Bronchial epithelial cell (primary cell): ENCODE measurements at regions not wholly inside any gene's neighbourhood (a gene's known extent, or its start where the extent isn't known, plus 50 kb on each side); places are given as distances from the start of the nearest gene placed in this dataset.

Source experiments
- DNase-seq: peaks from one replicate; pipeline ENCODE4 v3.0.0-alpha.2; 2010; ENCODE audit warnings: low read depth
- FAIRE-seq: peaks from 2 replicates; lab custom pipeline; 2011; peaks lifted over from hg19 to GRCh38; lab: Jason Lieb, UNC
- H3K27me3 ChIP-seq: 2 replicates; pipeline ENCODE4 v1.5.1; 2011; ENCODE audit warnings: low read length; ENCODE audit not compliant: control insufficient read depth, insufficient read depth
- H3K36me3 ChIP-seq: 2 replicates; pipeline ENCODE4 v1.5.1; 2011; ENCODE audit warnings: low read length; ENCODE audit not compliant: control insufficient read depth, insufficient read depth
- H3K4me3 ChIP-seq: 2 replicates; pipeline ENCODE4 v1.5.1; 2011; ENCODE audit warnings: mild to moderate bottlenecking, low read depth, low read length, control low read depth
- TF ChIP-seq, protein P1 (sequence below): IDR thresholded peaks from 2 replicates; pipeline ENCODE4 v1.5.1; 2011; ENCODE audit warnings: mild to moderate bottlenecking, moderate library complexity, low read length, control low read depth, inconsistent platforms; ENCODE audit not compliant: insufficient read depth, severe bottlenecking

DNA sequence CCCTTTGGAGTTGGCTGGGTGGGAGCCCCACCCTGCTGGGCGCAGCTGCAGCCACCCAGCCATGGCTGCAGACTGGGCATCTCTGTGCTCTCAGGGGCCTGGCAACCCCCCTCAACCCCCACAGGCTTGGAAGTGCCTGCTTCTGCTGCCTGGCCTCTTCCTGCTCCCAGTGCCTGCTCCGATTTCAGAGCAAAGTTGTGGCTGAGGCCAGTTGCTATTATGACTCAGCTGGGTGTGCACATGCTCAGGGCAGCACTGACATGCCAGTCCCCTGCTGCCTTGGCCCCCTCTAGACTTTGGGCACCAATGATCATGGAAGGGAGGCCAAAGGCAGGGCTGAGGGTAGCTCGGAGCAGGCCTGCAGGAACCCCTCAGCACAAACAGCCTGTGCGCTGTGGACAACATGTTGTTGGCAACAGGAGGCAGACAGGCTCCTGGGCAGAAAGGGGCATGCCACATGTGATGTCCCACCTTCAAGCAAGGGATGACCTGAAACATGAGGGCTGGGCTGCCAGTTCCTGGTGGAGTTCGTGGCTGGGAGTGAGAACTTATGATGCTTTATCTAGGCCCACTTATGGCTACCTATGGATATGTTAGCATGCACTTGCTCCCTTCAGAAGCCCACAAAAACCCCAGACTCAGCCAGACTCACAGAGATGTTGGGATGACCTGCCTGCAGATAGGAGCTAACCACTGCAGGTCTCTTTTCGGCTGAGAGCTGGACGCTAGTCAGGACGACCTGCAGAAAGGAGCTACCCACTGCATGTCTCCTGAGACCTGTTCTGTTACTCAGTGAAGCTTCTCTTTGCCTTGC, 96.4 kb upstream of the AMOTL1 start:
- H3K27me3 ChIP-seq: no peaks in the 10 kb centered on the region
- H3K4me3 ChIP-seq: no peak overlapping the region
- FAIRE-seq: peak; percentile 43
- peak; percentile 51 for DNase-seq
- TF ChIP-seq, protein P1, sequence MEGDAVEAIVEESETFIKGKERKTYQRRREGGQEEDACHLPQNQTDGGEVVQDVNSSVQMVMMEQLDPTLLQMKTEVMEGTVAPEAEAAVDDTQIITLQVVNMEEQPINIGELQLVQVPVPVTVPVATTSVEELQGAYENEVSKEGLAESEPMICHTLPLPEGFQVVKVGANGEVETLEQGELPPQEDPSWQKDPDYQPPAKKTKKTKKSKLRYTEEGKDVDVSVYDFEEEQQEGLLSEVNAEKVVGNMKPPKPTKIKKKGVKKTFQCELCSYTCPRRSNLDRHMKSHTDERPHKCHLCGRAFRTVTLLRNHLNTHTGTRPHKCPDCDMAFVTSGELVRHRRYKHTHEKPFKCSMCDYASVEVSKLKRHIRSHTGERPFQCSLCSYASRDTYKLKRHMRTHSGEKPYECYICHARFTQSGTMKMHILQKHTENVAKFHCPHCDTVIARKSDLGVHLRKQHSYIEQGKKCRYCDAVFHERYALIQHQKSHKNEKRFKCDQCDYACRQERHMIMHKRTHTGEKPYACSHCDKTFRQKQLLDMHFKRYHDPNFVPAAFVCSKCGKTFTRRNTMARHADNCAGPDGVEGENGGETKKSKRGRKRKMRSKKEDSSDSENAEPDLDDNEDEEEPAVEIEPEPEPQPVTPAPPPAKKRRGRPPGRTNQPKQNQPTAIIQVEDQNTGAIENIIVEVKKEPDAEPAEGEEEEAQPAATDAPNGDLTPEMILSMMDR: no peak
- no peaks in the 10 kb centered on the region for H3K36me3 ChIP-seq

DNA sequence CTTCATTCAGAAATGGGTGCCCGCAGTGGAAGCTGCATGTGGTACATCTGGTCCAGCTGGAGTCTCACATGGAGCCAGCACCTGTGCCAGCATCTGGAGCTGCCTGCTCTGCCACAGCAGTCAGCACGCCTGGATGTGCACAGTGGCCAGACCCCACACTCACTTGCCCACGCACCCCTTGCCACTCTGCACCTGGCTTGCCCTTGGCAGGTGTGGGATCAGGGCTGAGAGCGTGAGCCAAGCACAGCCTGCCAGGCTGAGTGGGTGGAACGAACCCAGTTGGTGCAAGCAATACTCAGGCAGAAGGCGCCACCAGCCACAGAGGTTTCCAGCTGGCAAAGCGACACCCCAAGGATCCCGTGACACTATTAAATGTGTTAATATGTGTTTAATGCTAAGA, 95.5 kb upstream of the AMOTL1 start:
- H3K36me3 ChIP-seq: no peaks in the 10 kb centered on the region
- H3K27me3 ChIP-seq: no peaks in the 10 kb centered on the region
- DNase-seq (no peak), FAIRE-seq (peak; percentile 7)
- no peak overlapping the region for H3K4me3 ChIP-seq
- TF ChIP-seq, protein P1: no peak

DNA sequence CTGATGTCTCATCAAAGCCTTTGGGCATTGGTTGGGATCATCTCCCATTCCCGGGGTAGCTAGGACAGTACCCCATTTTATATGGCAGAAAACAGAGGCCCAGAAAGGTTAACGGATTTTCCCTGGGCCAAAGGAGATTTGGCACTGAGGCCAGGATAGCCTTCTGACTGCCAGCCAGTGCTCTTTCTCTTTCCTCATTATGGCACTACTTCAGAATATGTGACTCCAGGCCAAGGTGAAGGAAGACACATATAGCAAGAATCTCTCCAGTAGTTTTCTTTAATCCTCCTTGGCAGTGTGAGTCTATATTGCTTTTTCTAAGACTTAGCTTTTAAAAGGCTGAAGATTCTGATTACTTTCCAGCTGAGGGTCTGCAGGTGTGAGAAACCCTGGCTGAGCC, 94.8 kb upstream of the AMOTL1 start:
- DNase-seq (no peak), FAIRE-seq (no peak)
- TF ChIP-seq, protein P1: no peak
- no peaks in the 10 kb centered on the region for H3K36me3 ChIP-seq
- H3K4me3 ChIP-seq: no peak overlapping the region
- H3K27me3 ChIP-seq: no peaks in the 10 kb centered on the region

DNA sequence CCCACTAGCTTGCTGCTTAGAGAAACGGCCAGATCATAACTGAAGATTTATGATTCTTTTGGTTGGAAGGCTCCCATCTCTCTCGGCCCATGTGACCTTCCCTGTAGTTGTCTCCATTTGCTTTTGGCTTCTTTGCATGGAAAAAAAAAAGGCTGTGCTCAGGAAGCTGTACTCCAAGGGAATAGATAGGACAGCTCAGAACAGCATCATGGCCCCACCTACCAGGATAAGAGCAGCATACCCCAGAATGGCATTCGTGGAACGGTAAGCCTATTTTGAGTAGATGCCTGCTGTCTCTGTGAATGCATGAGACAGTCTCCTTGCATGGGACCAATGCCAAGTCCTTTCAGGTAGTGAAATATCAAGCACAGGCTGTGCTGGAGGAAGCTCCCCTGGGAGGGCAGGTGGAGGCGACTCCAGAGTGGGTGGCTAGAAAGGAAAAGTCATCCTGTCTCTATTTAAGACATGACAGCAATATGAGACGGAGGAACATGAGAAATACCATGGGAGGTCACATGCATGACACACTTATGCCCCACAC, 94.1 kb upstream of the AMOTL1 start:
- Histone ChIP-seq H3K36me3 (no peaks in the 10 kb centered on the region), H3K27me3 (no peaks in the 10 kb centered on the region), H3K4me3 (no peak overlapping the region)
- TF ChIP-seq, protein P1: no peak
- DNase-seq (peak; percentile 84), FAIRE-seq (no peak)

DNA sequence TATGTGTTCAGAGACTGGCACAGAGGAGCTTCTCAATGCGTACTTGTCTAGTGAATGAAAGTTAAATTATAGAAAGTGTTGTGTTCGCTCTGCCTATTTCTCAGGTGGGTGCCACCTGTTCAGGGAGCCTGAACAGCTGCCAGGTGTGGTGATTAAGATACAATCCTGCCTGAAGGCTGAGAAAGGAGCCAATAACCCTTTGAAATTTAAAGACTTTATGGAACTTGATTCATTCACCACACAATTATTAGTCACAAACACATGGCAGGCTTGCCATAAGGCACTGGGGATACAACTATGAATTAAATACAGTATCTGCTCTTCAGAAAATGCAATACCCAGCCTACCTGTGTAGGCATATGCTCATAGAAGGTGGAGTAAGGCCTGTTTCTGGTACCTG, 92.9 kb upstream of the AMOTL1 start:
- no peak for FAIRE-seq
- peak; percentile 90 for DNase-seq
- H3K27me3 ChIP-seq: no peaks in the 10 kb centered on the region
- TF ChIP-seq, protein P1: no peak
- H3K4me3 ChIP-seq: no peak overlapping the region
- no peaks in the 10 kb centered on the region for H3K36me3 ChIP-seq
